Kidney glomerular epithelial cell (primary cell): ENCODE measurements at regions not wholly inside any gene's neighbourhood (a gene's known extent, or its start where the extent isn't known, plus 50 kb on each side); places are given as distances from the start of the nearest gene placed in this dataset.

Experiments used
- DNase-seq: peaks from one replicate; lab custom pipeline; 2025; lab: John Stamatoyannopoulos, UW

DNA sequence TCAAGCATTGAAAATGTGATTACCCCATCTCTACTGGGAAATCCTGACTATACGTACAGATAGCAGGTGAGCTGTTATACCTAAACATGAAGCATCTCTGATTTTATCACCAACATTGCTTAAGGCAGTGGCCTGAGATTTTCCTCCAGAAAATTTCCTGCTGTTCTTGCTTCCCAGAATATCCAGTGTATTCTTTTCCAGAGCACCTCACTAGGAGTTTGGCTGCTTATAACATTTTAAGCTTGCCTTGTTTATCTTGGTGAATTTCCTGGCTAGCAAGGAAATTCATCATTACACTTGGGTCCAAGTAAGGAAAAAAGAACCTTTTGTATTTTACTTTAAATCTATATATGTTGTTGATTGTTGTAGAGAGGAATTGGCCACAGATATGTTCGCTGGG, 73.0 kb upstream of the CLCN4 start:
- no peak for DNase-seq

DNA sequence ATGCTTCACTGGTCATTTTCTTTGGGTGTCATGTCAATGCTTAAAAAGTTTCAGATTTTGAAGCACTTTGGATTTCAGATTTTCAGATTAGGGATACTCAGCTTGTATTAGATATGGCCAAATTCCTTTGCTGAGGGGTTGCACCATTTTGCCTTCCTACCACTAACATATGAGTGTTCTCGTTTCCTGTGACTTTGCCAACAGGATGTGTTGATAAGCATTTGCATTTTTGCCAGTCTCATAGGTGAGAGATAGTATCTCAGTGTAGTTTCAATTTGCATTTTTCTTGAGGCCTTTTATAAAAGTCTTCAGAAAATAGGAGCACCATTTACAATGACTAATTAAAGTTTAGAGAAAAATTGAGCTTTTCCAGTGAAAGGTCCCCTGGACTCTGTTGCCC, 71.6 kb upstream of the CLCN4 start:
- DNase-seq: no peak

DNA sequence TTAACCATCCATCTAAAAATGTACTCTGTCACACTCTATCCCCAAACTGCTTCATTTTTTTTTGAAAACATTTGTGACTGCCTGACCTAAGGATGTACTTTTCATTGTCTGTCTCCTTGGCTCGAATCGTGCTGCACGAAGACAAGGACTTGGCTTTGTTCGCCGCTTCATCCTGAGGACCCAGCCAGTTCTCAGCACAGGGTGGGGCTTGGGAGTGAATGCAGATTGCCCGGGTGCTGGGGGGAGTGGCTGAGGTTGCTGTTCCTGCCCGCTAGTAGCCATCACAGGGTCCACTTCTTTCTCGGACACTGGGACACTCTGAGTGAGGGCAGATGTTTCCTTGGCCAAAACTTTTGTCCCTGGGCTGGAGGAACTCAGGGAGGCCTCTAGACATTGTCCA, 70.1 kb upstream of the CLCN4 start:
- DNase-seq: no peak

DNA sequence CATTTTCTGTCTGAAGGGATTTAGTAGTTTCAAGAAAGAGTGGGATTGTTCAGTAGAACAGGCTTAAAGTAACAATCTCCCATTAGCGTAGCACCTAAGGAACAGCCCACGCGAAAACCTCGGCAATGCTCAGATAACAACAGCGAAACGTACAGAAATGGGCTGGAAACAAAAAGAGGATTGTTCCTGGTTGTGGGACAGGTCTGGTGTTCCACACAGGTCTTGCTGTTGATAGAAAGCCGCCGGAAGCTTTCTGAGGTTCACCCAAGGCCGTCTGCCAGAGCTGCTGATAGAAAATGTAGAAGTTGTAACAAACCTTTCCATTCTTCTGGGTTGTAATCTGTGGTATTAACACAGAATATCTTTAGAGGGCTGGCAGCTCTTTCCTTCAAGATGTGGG, 69.4 kb upstream of the CLCN4 start:
- DNase-seq: no peak

DNA sequence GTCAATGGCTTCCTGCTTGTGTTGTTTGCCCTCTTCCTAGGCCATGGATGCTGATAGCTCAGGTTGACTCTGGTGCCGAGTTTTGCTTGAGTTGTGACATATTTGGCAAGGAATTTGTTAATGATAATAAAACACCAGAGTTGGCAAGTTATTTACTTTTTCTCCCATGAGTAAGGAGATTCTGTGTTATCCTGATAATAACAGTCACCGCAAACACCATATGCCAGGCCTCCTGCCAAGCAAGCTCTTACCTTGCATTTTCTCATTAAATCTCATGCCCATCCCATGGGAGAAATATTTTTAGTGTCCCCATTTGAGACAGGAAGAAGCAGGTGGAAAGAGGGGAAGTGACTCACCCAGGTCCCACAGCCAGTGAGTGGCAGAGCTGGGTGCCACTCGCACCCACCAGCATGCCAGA, 67.4 kb upstream of the CLCN4 start:
- no peak for DNase-seq

DNA sequence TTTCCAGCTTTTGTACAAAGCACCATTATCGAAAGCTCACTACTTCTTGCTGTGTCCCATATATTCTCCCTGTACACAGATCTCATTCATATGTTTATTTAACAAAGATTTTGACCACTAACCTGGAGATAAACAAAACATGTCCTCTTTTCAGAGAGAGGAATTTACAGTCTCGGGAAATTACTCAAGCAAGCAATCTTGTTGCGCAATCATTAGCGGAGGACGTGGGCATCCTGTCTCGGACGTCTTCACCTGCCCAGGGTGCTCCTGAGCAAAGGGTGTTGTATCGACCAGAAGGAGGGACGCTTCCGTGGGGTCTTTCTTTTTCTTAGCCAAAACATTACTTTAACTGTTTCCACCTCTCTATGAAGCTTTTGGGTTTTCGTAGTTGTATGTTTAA, 66.5 kb upstream of the CLCN4 start:
- peak; percentile 10 for DNase-seq

DNA sequence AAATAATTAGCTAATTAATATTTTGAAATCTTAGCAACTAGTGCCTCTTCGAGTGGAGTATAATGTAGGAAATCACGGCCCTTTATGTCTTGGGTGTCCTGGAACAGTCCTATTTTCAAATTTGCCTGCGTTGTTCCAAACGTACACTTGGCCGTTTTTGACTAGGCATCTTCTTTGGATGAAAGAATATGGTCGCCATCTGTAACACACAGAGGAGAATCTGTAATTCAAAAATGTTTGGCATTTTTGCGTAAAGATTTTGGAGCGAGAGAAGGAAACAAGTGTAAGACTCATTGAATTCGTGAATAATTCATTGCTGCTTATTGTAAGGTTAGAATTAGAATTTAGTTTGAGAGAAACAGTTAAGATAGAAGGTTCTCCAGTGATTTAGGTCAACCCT, 61.5 kb upstream of the CLCN4 start:
- no peak for DNase-seq

DNA sequence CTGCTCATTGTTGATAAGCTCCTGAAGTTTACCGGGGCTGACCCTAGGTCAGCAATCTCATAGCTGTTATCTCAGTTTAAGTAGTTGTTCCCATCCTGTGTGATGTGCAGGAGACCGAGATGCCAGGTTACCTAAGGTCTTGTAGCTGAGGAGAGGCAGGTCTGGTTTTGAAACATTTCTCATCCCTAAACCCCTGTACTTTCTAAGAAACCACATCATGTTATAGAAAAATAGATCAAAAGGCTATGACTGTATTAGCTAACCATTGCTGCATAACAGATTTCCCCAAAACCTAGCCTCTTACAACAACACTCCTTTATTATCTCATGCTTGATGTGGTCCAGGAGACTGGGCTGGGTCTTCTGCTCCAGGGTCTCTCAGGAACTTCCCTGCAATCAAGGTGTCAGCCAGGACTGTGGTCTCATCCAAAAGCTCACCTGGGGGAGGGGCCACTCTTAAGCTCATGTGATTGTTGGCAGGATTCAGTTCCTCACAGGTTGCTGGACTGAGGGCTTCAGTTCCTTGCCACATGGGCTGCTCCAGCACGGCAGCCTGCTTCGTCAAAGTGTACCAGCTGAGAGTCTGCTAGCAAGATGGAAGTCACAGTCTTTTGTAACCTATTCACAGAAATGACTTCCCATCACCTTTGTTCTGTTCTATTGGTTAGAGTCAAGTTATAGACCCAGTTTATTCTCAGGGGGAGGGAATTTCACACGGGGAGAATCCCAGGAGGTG, 60.9 kb upstream of the CLCN4 start:
- DNase-seq: no peak

DNA sequence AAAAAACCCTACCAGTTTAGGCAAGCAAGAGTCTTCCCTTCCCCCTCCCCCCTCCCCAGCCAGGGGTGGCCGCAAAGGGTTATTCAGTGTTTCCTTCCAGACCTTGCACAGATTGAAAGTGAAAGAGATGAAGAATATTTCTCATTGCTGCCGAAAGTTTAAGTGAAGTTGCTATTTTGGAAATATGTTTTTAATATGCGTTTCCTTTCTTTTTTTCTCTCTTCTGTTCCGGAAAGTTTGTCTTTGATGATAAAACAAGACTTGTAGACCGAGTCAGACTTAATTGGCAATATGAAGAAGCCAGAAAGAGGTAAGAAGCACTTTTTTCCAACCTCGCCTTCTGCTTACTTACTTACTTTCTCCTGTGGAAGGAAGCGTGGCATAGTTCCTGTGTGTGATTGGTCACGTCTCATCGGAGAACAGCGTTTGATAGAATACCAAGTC, 58.5 kb upstream of the CLCN4 start:
- no peak for DNase-seq

DNA sequence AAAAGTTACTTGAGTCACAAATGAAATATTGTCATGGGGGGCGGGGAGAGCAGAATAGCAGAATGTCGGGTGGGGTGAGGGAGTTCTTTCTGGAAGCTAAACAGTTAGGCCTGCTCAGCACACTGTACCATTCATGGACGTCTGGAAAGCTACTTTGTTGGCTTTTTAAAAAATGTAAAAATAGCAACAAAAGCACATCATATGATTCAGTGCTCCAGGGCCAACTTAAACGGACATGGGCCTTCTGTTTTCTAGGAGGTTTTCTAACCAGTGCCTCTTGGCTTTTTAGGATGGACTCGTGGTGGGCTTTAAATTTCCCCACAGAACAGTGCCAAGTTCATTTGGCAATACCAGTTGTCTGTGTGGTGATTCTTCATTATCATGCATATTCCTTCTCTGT, 57.4 kb upstream of the CLCN4 start:
- DNase-seq: no peak

DNA sequence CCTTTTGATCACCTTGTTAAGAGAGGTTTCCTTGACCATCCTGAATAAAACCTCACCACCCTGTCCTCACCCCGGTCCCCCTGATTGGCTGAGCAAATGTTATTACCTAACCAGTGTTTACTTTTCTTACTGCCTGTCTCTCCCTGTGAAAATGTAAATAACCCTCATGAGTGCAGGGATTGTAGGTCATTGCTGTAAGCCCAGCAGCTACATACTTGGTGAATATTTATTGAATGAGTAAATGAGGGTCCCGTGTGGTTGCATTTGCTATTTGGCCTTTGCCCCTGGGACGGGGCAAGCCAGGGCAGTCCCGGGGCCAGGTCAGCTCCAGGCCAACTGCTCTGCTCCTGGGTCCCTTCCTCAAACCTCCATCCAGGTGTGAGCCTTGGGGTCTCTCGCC, 55.5 kb upstream of the CLCN4 start:
- DNase-seq: no peak

DNA sequence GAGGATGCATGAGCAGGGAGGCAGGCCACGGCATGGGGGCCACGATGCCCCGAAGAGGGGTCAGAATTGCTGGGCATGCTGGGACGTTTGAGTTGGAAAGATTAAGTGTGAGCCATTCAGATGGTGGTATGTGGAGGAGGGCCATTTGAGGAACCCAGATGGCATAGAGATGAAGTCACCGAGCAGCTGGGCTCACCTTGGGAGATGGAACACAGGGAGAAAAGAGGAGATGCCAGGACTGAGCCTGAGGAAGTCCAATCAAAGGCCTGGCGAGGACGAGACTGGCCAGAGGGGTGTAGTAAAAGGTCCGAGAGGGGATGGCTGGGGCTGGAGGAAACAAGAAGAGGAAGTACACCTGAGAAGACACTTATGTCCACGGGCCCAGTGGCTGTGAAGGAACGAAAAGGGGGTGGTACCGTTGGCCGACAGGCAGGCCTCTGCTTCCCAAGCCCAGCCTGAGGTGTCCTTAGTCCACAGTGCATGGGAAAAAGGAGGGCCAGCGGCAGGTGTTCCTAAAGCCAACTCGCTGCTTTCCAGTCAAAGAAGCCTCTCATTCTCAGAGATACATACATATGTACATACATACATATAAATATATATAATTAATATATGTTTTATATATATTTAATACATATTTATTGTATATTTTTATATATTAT, 54.6 kb upstream of the CLCN4 start:
- DNase-seq: no peak

DNA sequence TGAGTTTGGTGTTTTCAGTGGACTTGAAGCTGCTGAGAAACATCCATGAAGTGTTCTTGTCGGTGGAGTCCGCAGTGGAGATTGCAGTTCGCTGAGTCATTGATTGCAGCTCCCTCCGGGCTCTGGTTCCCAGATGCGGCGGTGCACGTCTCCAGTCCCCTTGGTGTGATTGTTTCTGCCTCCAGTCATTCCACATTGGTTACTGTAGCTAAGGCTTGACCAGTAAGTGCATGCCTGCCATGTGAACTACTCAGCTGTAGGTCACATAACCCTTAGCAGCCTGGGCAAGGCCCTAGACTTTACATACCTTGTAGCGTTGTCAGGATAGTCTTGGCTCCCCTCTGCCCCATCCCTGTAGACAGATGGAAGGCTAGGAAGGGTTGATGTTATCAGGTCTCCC, 53.8 kb upstream of the CLCN4 start:
- peak; percentile 23 for DNase-seq

DNA sequence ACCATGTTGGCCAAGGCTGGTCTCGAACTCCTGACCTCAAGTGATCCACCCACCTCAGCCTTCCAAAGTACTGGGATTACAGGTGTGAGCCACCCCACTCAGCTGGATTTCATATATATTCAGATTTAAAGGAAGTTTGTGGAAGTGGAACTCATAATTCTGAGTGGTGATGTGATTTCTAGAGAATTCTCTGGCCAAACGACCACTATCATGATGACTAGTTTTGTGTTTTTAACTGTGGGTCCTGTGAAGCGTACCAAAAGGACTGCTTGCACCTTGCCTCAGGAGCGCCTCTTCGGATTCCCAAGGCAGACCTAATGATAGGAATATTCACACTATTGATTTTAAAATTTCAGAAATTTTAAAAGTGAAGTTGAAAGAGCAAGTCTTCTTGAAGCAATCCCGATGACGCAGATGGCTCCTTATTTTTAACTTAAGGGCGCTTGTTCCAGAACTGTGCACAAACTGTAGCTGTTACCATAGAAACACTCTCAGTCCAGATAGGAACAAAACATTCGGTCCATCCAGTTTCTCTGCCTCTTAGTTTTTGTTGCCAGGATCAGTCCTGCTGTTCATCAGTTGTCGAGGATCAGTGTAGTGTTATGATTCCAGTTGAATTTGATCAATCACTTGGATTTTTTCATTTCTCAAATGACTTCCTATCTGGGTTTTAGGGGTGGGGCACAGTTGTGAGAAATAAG, 51.7 kb upstream of the CLCN4 start:
- no peak for DNase-seq

DNA sequence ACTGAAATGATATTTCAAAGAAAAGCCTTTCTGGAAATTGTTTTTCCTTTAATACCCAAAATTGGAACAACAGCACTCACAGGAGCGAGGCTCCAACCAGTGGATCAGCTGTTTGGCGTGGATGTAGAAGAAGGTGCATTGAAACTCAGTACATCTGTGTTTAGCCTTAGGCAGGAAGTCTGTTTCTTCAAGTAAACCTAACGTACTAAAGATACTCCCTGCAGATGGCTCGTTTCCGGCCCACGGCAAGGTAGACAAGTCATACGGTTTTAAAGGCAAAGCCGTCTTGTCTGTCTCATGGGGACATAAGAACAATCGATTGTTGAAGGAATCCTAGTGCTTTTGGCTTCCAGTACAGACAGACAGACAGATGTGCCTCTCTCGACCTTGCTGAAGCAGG, 50.0 kb upstream of the CLCN4 start:
- DNase-seq: no peak
